GM12878 (cell line): ENCODE measurements at regions not wholly inside any gene's neighbourhood (a gene's known extent, or its start where the extent isn't known, plus 50 kb on each side); places are given as distances from the start of the nearest gene placed in this dataset.

ENCODE experiments used
- ATF2 ChIP-seq: IDR thresholded peaks from 2 replicates; pipeline ENCODE4 v1.6.1; 2012; ENCODE audit warnings: low read length, inconsistent platforms
- CHD2 ChIP-seq: IDR thresholded peaks from 2 replicates; pipeline ENCODE4 v1.6.1; 2011; ENCODE audit warnings: low read depth, low read length, improper control_type of control experiment, borderline replicate concordance
- CTCF ChIP-seq, 3 experiments: IDR thresholded peaks in 2 of 3; conservative IDR thresholded peaks in 1 of 3; 2 replicates each; pipeline ENCODE4 v1.5.1; 2011; ENCODE audit warnings: low read depth in 3 of 3, low read length in 3 of 3, mild to moderate bottlenecking in 3 of 3, control low read depth in 2 of 3, moderate library complexity in 2 of 3, inconsistent platforms in 1 of 3, mixed read lengths in 1 of 3; ENCODE audit not compliant: control insufficient read depth in 2 of 3, insufficient read depth in 1 of 3; ENCODE audit errors: extremely low read depth in 1 of 3
- EZH2 ChIP-seq: IDR thresholded peaks from 2 replicates; pipeline ENCODE4 v1.6.1; 2012; ENCODE audit warnings: low read depth, mild to moderate bottlenecking, control low read depth, inconsistent platforms, low read length, borderline replicate concordance; ENCODE audit not compliant: control insufficient read depth
- KDM1A ChIP-seq: fragments of 200-600 bp; sonication (generic); IDR thresholded peaks from 2 replicates; pipeline ENCODE4 v1.6.1; 2016; ENCODE audit warnings: borderline replicate concordance
- KLF5 ChIP-seq: fragments of 450-650 bp; IDR thresholded peaks from 2 replicates; pipeline ENCODE4 v1.6.1; 2014; ENCODE audit warnings: mild to moderate bottlenecking; ENCODE audit not compliant: partially characterized antibody
- MAX ChIP-seq: IDR thresholded peaks from 2 replicates; pipeline ENCODE4 v1.6.1; 2012; ENCODE audit warnings: low read depth, low read length, improper control_type of control experiment
- MTA3 ChIP-seq: IDR thresholded peaks from 2 replicates; pipeline ENCODE4 v1.6.1; 2012; ENCODE audit warnings: low read length, inconsistent platforms, borderline replicate concordance
- NR2C1 ChIP-seq: fragments of 450-650 bp; IDR thresholded peaks from 2 replicates; pipeline ENCODE4 v1.6.1; 2017; ENCODE audit warnings: antibody characterized with exemption, mild to moderate bottlenecking, moderate library complexity
- NRF1 ChIP-seq: conservative IDR thresholded peaks from 2 replicates; pipeline ENCODE4 v1.6.1; 2011; ENCODE audit warnings: mild to moderate bottlenecking, low read depth, low read length, improper control_type of control experiment
- REST ChIP-seq: IDR thresholded peaks from 2 replicates; pipeline ENCODE4 v1.6.1; 2012; ENCODE audit warnings: mild to moderate bottlenecking, low read depth, low read length
- SP1 ChIP-seq: IDR thresholded peaks from one replicate; pipeline ENCODE4 v1.6.1; 2011; ENCODE audit warnings: low read depth, low read length
- SUZ12 ChIP-seq: fragments of 200-600 bp; sonication (generic); IDR thresholded peaks from one replicate; pipeline ENCODE4 v1.6.1; 2018; ENCODE audit warnings: antibody characterized with exemption, mild to moderate bottlenecking; ENCODE audit not compliant: unreplicated experiment
- ZBTB40 ChIP-seq: fragments of 450-650 bp; IDR thresholded peaks from 2 replicates; pipeline ENCODE4 v1.6.1; 2016; ENCODE audit warnings: mild to moderate bottlenecking, moderate library complexity, borderline replicate concordance

GRCh38 chr5:97636766-97637165 lies 453.7 kb upstream of the RIOK2 start:
- no peak for TF ChIP-seq NR2C1
- no peak for TF ChIP-seq CHD2
- no peak for TF ChIP-seq CTCF (IDR thresholded peaks at IDR 0.05 in 2 of 3, conservative IDR thresholded peaks at IDR 0.05 in 1 of 3; ENCODE audit: control insufficient read depth in 2 of 3, extremely low read depth in 1 of 3, insufficient read depth in 1 of 3, low read depth in 3 of 3, low read length in 3 of 3)
- no peak for TF ChIP-seq MAX
- TF ChIP-seq SP1 = no peak
- TF ChIP-seq SUZ12 = no peak
- TF ChIP-seq KDM1A = no peak
- TF ChIP-seq NRF1 = no peak
- TF ChIP-seq ATF2 = no peak
- no peak for TF ChIP-seq REST
- TF ChIP-seq KLF5 = no peak
- TF ChIP-seq ZBTB40 = no peak
- TF ChIP-seq MTA3 = no peak
- TF ChIP-seq EZH2 = no peak
